Spleen (tissue), 11 donors: ENCODE measurements at regions not wholly inside any gene's neighbourhood (a gene's known extent, or its start where the extent isn't known, plus 50 kb on each side); places are given as distances from the start of the nearest gene placed in this dataset.

Experiments
- DNase-seq: peaks from one replicate; pipeline ENCODE4 v3.0.0-alpha.2; 2020
- H3K27ac ChIP-seq, 8 donors: fragments of 200-600 bp; sonication (generic) in 7 of 8; 1 replicate in 4 of 8; 2 replicates in 4 of 8; pipeline versions ENCODE4 v1.5.0 to v1.8.0; 2016 to 2021; ENCODE audit warnings: inconsistent platforms in 4 of 8, mild to moderate bottlenecking in 4 of 8, moderate library complexity in 1 of 8
- H3K27me3 ChIP-seq, 7 donors: fragments of 200-600 bp; sonication (generic) in 6 of 7; replicated peaks in 1 of 7; 1 replicate in 4 of 7; 2 replicates in 3 of 7; pipeline versions ENCODE4 v1.5.0 to v1.8.0; 2016 to 2021; ENCODE audit warnings: inconsistent platforms in 3 of 7, mild to moderate bottlenecking in 1 of 7
- H3K36me3 ChIP-seq, 6 donors: fragments of 200-600 bp; sonication (generic) in 5 of 6; 1 replicate in 4 of 6; 2 replicates in 2 of 6; pipeline versions ENCODE4 v1.5.0 to v1.8.0; 2016 to 2021; ENCODE audit warnings: inconsistent platforms in 2 of 6
- H3K4me1 ChIP-seq, 6 donors: fragments of 200-600 bp; sonication (generic) in 5 of 6; 1 replicate in 3 of 6; 2 replicates in 3 of 6; pipeline versions ENCODE4 v1.5.0 to v1.8.0; 2016 to 2021; ENCODE audit warnings: inconsistent platforms in 3 of 6
- H3K4me3 ChIP-seq, 8 donors: fragments of 200-600 bp; sonication (generic) in 7 of 8; 1 replicate in 4 of 8; 2 replicates in 4 of 8; pipeline versions ENCODE4 v1.5.0 to v1.8.0; 2016 to 2021; ENCODE audit warnings: inconsistent platforms in 4 of 8, mild to moderate bottlenecking in 4 of 8, moderate library complexity in 2 of 8
- H3K9me3 ChIP-seq, 8 donors: fragments of 200-600 bp; sonication (generic) in 7 of 8; 1 replicate in 4 of 8; 2 replicates in 4 of 8; pipeline versions ENCODE4 v1.5.0 to v1.8.0; 2016 to 2021; ENCODE audit warnings: inconsistent platforms in 4 of 8
- POLR2A ChIP-seq, 3 donors: fragments of 450-650 bp; IDR thresholded peaks; one replicate each; pipeline ENCODE4 v1.5.1; 2017; ENCODE audit warnings: antibody characterized with exemption in 3 of 3, mild to moderate bottlenecking in 1 of 3
- POLR2AphosphoS5 ChIP-seq, 3 donors: sonication (generic); formaldehyde crosslinking; IDR thresholded peaks; one replicate each; pipeline ENCODE4 v1.5.1; 2017; ENCODE audit warnings: antibody characterized with exemption in 3 of 3
- WGBS, 5 donors: extraction: QIAGEN DNeasy Blood & Tissue Kit in 3 of 5; methylation state at CpG; one replicate each; pipeline versions ENCODE4 v1.1.5 to v1.1.7; 2013 to 2018; 5-methylcytosine and 5-hydroxymethylcytosine counted together
- intact Hi-C: fragments of 100-400 bp; cut with DNase I; formaldehyde crosslinking; loops from one replicate; pipeline ENCODE4 v1.15.0; 2023; ENCODE audit warnings: low total_unique reads
- TF ChIP-seq, protein P1 (sequence below), 11 experiments: fragments of 200-600 bp in 7 of 11; fragments of 450-650 bp in 4 of 11; sonication (generic) in 4 of 11; IDR thresholded peaks in 8 of 11; conservative IDR thresholded peaks in 3 of 11; 1 replicate in 7 of 11; 2 replicates in 4 of 11; pipeline versions ENCODE4 v1.4.0 to v1.8.0; 2016 to 2021; ENCODE audit warnings: antibody characterized with exemption in 11 of 11, inconsistent platforms in 4 of 11, mild to moderate bottlenecking in 1 of 11
- donor health status: healthy with polysubstance abuse.
- donor health status: DM: no; HTN: no; CAD: no; lungs with moderate emphysema.
- donor health status: DM: no; HTN: no; CAD: no.
- donor health status: Bipolar disorder and iron deficiency.
- donor health status: healthy.
- donor health status: DM: no; HTN: no; CAD: no.
- donor health status: DM: yes; HTN: yes; CAD: no.

DNA sequence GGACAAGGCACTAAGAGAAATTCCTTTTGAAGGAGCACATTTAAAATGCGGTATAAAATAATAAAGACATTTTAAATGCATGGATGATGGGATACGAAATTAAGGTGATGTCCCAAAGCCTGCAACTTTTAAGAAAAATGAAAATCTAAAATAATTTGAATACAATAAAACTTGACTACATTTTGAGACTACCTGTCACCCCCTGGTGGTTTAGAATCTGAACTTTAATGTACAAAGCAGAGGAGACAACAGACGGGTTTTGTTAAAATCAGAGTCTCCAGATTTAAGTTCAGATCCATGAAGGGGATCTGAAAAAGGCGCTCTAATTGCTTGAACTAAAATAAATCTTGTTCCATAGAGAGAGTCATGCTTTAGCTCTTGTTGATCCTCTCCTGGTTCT, 1129.3 kb upstream of the PCDH20 start:
- H3K9me3 ChIP-seq, result no peaks in the 10 kb centered on the region
- H3K4me1 ChIP-seq, result no peaks in the 10 kb centered on the region
- WGBS, 5 donors, result 74 to 87% (median 82%) methylated on average over 4 of the region's 4 CpGs
- no peaks in the 10 kb centered on the region for H3K27me3 ChIP-seq
- no peak overlapping the region for H3K27ac ChIP-seq
- no peak overlapping the region for H3K4me3 ChIP-seq
- no peaks in the 10 kb centered on the region for H3K36me3 ChIP-seq
- intact Hi-C loops, result no loop called here
- DNase-seq, result no peak
- TF ChIP-seq, protein P1, sequence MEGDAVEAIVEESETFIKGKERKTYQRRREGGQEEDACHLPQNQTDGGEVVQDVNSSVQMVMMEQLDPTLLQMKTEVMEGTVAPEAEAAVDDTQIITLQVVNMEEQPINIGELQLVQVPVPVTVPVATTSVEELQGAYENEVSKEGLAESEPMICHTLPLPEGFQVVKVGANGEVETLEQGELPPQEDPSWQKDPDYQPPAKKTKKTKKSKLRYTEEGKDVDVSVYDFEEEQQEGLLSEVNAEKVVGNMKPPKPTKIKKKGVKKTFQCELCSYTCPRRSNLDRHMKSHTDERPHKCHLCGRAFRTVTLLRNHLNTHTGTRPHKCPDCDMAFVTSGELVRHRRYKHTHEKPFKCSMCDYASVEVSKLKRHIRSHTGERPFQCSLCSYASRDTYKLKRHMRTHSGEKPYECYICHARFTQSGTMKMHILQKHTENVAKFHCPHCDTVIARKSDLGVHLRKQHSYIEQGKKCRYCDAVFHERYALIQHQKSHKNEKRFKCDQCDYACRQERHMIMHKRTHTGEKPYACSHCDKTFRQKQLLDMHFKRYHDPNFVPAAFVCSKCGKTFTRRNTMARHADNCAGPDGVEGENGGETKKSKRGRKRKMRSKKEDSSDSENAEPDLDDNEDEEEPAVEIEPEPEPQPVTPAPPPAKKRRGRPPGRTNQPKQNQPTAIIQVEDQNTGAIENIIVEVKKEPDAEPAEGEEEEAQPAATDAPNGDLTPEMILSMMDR (IDR thresholded peaks at IDR 0.05 in 8 of 11, conservative IDR thresholded peaks at IDR 0.05 in 3 of 11), result no peak
- TF ChIP-seq POLR2AphosphoS5 (IDR thresholded peaks at IDR 0.05) (no peak), POLR2A (IDR thresholded peaks at IDR 0.05) (no peak)

DNA sequence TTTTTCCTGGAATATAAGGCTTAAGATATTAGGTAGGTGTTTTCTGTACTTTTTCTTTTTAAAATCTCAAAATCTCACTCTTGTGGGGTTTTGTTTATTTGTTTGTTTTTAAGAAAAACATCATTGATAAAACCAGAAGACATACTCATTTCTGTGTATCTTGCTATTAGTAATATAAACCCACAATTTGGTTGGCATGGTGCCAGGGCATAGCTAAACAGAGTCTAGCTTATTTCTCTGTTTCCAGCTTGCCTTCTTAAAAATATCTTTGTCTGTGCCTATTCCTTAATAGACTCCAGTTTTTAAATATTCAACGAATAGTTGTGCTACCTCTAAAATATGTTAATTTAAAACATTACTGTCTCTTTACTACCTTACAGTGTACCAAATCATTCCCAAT, 1121.9 kb upstream of the PCDH20 start:
- H3K4me3 ChIP-seq, result no peak overlapping the region
- intact Hi-C loops, result no loop called here
- 81 to 95% (median 85%) methylated on average over 1 of the region's 1 CpG for WGBS, 5 donors
- peaks cover 0 to 3% (median 0%) of the 10 kb centered on the region in 8 donors for H3K9me3 ChIP-seq
- no peaks in the 10 kb centered on the region for H3K4me1 ChIP-seq
- H3K27me3 ChIP-seq, result no peaks in the 10 kb centered on the region
- no peak for DNase-seq
- no peak overlapping the region for H3K27ac ChIP-seq
- no peaks in the 10 kb centered on the region for H3K36me3 ChIP-seq
- TF ChIP-seq POLR2AphosphoS5 (IDR thresholded peaks at IDR 0.05) (no peak), POLR2A (IDR thresholded peaks at IDR 0.05) (no peak)
- TF ChIP-seq, protein P1 (IDR thresholded peaks at IDR 0.05 in 8 of 11, conservative IDR thresholded peaks at IDR 0.05 in 3 of 11), result no peak

DNA sequence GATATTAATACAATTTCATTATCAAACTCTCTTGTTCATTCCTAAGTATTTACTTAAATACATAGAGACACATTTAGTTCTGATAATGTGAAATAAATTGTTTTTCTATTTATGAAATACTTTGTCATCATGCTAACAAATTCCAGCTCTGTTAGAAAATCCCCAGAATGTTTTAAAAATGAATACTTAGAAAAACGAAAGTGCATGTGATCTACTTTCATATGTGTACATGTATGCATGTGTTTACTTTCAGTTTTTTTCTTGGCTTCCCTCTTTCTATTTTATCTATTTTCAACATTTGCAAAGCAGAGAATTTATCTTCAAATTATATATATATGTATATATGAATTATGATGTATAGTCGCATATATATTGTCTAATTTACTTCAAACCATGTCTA, 1110.0 kb upstream of the PCDH20 start:
- Histone ChIP-seq H3K36me3 (no peaks in the 10 kb centered on the region), H3K27me3 (no peaks in the 10 kb centered on the region), H3K4me3 (no peak overlapping the region), H3K4me1 (no peaks in the 10 kb centered on the region), H3K9me3 (no peaks in the 10 kb centered on the region), H3K27ac (no peak overlapping the region)
- DNase-seq, result no peak
- intact Hi-C loops, result no loop called here
- TF ChIP-seq, protein P1 (IDR thresholded peaks at IDR 0.05 in 8 of 11, conservative IDR thresholded peaks at IDR 0.05 in 3 of 11), result no peak
- TF ChIP-seq POLR2A (IDR thresholded peaks at IDR 0.05), result no peak
- no peak for TF ChIP-seq POLR2AphosphoS5 (IDR thresholded peaks at IDR 0.05)
- WGBS, 5 donors, result 69 to 87% (median 76%) methylated on average over 2 of the region's 2 CpGs

DNA sequence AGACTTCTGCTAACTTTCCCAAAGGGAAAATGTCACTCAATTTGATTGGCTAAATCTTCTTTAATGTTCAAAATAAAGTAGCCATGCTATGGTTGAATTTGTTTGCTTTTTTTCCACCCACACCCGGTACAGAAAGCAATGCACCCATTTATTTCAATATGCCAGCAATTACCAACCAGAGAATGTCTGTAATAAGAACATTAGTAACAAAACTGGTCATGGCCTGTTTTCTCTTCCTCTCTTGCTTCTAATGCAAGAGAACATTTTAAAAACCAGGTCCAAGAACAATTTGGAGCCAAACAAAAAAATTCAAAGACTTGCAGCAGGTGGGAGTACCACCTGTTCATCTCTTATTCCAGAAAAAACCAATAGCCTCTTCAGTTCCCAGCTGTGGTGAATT, 1108.8 kb upstream of the PCDH20 start:
- no peak overlapping the region for H3K27ac ChIP-seq
- no peaks in the 10 kb centered on the region for H3K9me3 ChIP-seq
- DNase-seq, result no peak
- no peaks in the 10 kb centered on the region for H3K27me3 ChIP-seq
- intact Hi-C loops, result no loop called here
- H3K4me1 ChIP-seq, result no peaks in the 10 kb centered on the region
- H3K36me3 ChIP-seq, result no peaks in the 10 kb centered on the region
- WGBS, 5 donors, result 57 to 84% (median 73%) methylated on average over 1 of the region's 1 CpG
- TF ChIP-seq POLR2AphosphoS5 (IDR thresholded peaks at IDR 0.05), result no peak
- TF ChIP-seq, protein P1 (IDR thresholded peaks at IDR 0.05 in 8 of 11, conservative IDR thresholded peaks at IDR 0.05 in 3 of 11), result no peak
- TF ChIP-seq POLR2A (IDR thresholded peaks at IDR 0.05), result no peak
- H3K4me3 ChIP-seq, result no peak overlapping the region
